ENCODE measurements at regions not wholly inside any gene's neighbourhood (a gene's known extent, or its start where the extent isn't known, plus 50 kb on each side); places are given as distances from the start of the nearest gene placed in this dataset.

GRCh38 chr2:242035858-242036652 is 166.5 kb downstream of the RTP5 start:
- H4K8ac ChIP-seq (replicated peaks; ENCODE audit: insufficient read length, low read depth, low read length) = peak overlapping the region; percentile 64
- H3K4me3 Mint-ChIP-seq = no peak overlapping the region
- no peak overlapping the region for H3K4ac ChIP-seq (ENCODE audit: low read depth, low read length)
- H3K23ac ChIP-seq (ENCODE audit: insufficient read length, low read depth, low read length) = no peak overlapping the region
- no peaks in the 10 kb centered on the region; a peak in 1 of 7 replicates for H3K36me3 Mint-ChIP-seq (ENCODE audit: insufficient read depth in 1 of 3, low read depth in 3 of 3)
- H3K18ac ChIP-seq (ENCODE audit: insufficient read length, low read depth, low read length) = no peak overlapping the region
- no peaks in the 10 kb centered on the region for H3K23me2 ChIP-seq (ENCODE audit: insufficient read length, low read depth, low read length, poor library complexity, severe bottlenecking)
- DNase-seq = peak; percentile 20
- H3T11ph ChIP-seq (ENCODE audit: low read length) = no peak overlapping the region
- peaks cover 24 to 33% of the 10 kb centered on the region in 2 experiments for H3K4me1 Mint-ChIP-seq
- no peak overlapping the region for H2BK15ac ChIP-seq (ENCODE audit: low read depth, low read length)
- peaks cover 2% of the 10 kb centered on the region for H4K20me1 ChIP-seq (ENCODE audit: control insufficient read depth, insufficient read depth, insufficient read length)
- no peak for TF ChIP-seq CTCF (conservative IDR thresholded peaks at IDR 0.05)
- H2AK5ac ChIP-seq (ENCODE audit: insufficient read length, low read length) = no peak overlapping the region
- no peaks in the 10 kb centered on the region for H3K9me3 ChIP-seq (ENCODE audit: control insufficient read depth, low read depth, low read length)
- peaks cover 2% of the 10 kb centered on the region; the same call in 1 of the 2 replicates for H3K27me3 ChIP-seq (ENCODE audit: insufficient read depth, low read length)
- no peak overlapping the region for H2BK5ac ChIP-seq (ENCODE audit: insufficient read length, low read length)
- no peaks in the 10 kb centered on the region for H3K79me1 ChIP-seq (ENCODE audit: insufficient read depth, low read depth, low read length, poor library complexity, severe bottlenecking)
- H2BK12ac ChIP-seq (ENCODE audit: insufficient read length, low read depth, low read length) = no peak overlapping the region
- WGBS (ENCODE audit: extremely low coverage, insufficient read length, low lambda C conversion rate) = no CpG with 5 or more reads among the region's 17 CpGs
- no peak overlapping the region for H4K91ac ChIP-seq (ENCODE audit: insufficient read length, low read depth, low read length)
- H2BK120ac ChIP-seq (ENCODE audit: low read depth, low read length, poor library complexity, severe bottlenecking) = no peak overlapping the region
- H3K56ac ChIP-seq (ENCODE audit: insufficient read length, low read depth, low read length) = no peak overlapping the region
- H3K79me2 ChIP-seq (ENCODE audit: insufficient read depth, low read length) = no peaks in the 10 kb centered on the region
- H3K9me3 Mint-ChIP-seq = no peaks in the 10 kb centered on the region; a peak in 1 of 5 replicates
- H3K4me1 ChIP-seq (ENCODE audit: insufficient read depth, low read length) = no peaks in the 10 kb centered on the region
- H2BK20ac ChIP-seq (ENCODE audit: low read depth, low read length, poor library complexity, severe bottlenecking) = no peak overlapping the region
- peaks cover 100% of the 10 kb centered on the region for H3K27me3 Mint-ChIP-seq (ENCODE audit: low read depth)
- no peak overlapping the region for H2AFZ ChIP-seq (ENCODE audit: low read length)
- no peak overlapping the region for H3K27ac ChIP-seq (ENCODE audit: insufficient read length, low read depth, low read length)
- peak overlapping the region; percentile 16 for H4K5ac ChIP-seq (ENCODE audit: insufficient read length, low read depth, low read length)
- no peak overlapping the region for H3K27ac Mint-ChIP-seq
- H3K9ac ChIP-seq (ENCODE audit: extremely low read depth, insufficient read length, low read length) = no peak overlapping the region
- no peak overlapping the region for H3K4me2 ChIP-seq (ENCODE audit: insufficient read depth, insufficient read length, low read length)
- no peak overlapping the region for H3K14ac ChIP-seq (ENCODE audit: insufficient read depth, low read length)
